Activated B cell treated with CpG ODN at 0.5 μM for 24 hours (primary cell): ENCODE measurements at regions not wholly inside any gene's neighbourhood (a gene's known extent, or its start where the extent isn't known, plus 50 kb on each side); places are given as distances from the start of the nearest gene placed in this dataset.

Experiments used
- ATAC-seq: fragments of 200-7000 bp; cut with Tn5 transposase; one replicate; pipeline ENCODE4 v1.10.0; 2021; ENCODE audit warnings: low read depth, mild to moderate bottlenecking, moderate library complexity
- CTCF ChIA-PET: fragments of 350-600 bp; sonication (Branson Sonifier 250); formaldehyde crosslinking; loops from one replicate; lab custom pipeline; 2021; ENCODE audit warnings: antibody characterized with exemption; lab: Charles Lee
- POLR2A ChIA-PET: fragments of 350-600 bp; sonication (Branson Sonifier 250); formaldehyde crosslinking; loops from one replicate; lab custom pipeline; 2021; ENCODE audit warnings: antibody characterized with exemption; lab: Charles Lee
- DNase-seq: peaks from one replicate; pipeline ENCODE4 v3.0.0; 2022
- H3K27ac Mint-ChIP-seq: one replicate; pipeline ENCODE4 v1.8.0; 2020; ENCODE audit warnings: mixed read lengths
- H3K27me3 Mint-ChIP-seq: one replicate; pipeline ENCODE4 v1.8.0; 2021; ENCODE audit warnings: mixed read lengths
- H3K36me3 Mint-ChIP-seq: one replicate; pipeline ENCODE4 v1.8.0; 2021; ENCODE audit warnings: low read depth, mixed read lengths
- H3K4me1 Mint-ChIP-seq: one replicate; pipeline ENCODE4 v1.8.0; 2021; ENCODE audit warnings: mixed read lengths
- H3K4me3 Mint-ChIP-seq: one replicate; pipeline ENCODE4 v1.8.0; 2020; ENCODE audit warnings: mild to moderate bottlenecking, mixed read lengths
- H3K9me3 Mint-ChIP-seq: one replicate; pipeline ENCODE4 v1.8.0; 2020; ENCODE audit warnings: mixed read lengths
- CTCF ChIP-seq: fragments of 200-600 bp; IDR thresholded peaks from one replicate; pipeline ENCODE4 v1.8.0; 2022; ENCODE audit warnings: antibody characterized with exemption, mild to moderate bottlenecking
- intact Hi-C: fragments of 100-400 bp; cut with micrococcal nuclease; formaldehyde crosslinking; loops from one replicate; pipeline ENCODE4 v1.15.1; 2024

- CTCF ChIA-PET: no interaction called here
Measured at GRCh38 chr7:24455813-24456525, 117.3 kb upstream of the PALS2 start.

GRCh38 chr7:24456526-24457218, 116.6 kb upstream of the PALS2 start:
- intact Hi-C loops: no loop called here
- Mint-ChIP-seq H3K36me3 (no peaks in the 10 kb centered on the region), H3K9me3 (no peaks in the 10 kb centered on the region), H3K4me3 (no peak overlapping the region), H3K27me3 (peaks cover 17% of the 10 kb centered on the region), H3K27ac (no peak overlapping the region), H3K4me1 (peaks cover 12% of the 10 kb centered on the region)
- ATAC-seq: no peak
- no peak for DNase-seq
- CTCF ChIA-PET: no interaction called here
- POLR2A ChIA-PET: no interaction called here
- TF ChIP-seq CTCF: no peak

More at GRCh38 chr7:24455813-24456525, 117.3 kb upstream of the PALS2 start:
- Mint-ChIP-seq H3K27me3 (peaks cover 17% of the 10 kb centered on the region), H3K4me1 (peaks cover 12% of the 10 kb centered on the region), H3K27ac (no peak overlapping the region), H3K36me3 (no peaks in the 10 kb centered on the region), H3K4me3 (no peak overlapping the region), H3K9me3 (no peaks in the 10 kb centered on the region)
- ATAC-seq: no peak
- intact Hi-C loops: no loop called here
- POLR2A ChIA-PET: no interaction called here
- DNase-seq: no peak
- TF ChIP-seq CTCF: no peak

GRCh38 chr7:24457219-24457558, 116.1 kb upstream of the PALS2 start:
- no peaks in the 10 kb centered on the region for H3K36me3 Mint-ChIP-seq
- CTCF ChIA-PET: no interaction called here
- intact Hi-C loops: no loop called here
- DNase-seq (no peak), ATAC-seq (no peak)
- H3K4me3 Mint-ChIP-seq: no peak overlapping the region
- peaks cover 16% of the 10 kb centered on the region for H3K27me3 Mint-ChIP-seq
- H3K9me3 Mint-ChIP-seq: no peaks in the 10 kb centered on the region
- no peak overlapping the region for H3K27ac Mint-ChIP-seq
- POLR2A ChIA-PET: no interaction called here
- no peak for TF ChIP-seq CTCF
- peaks cover 12% of the 10 kb centered on the region for H3K4me1 Mint-ChIP-seq

GRCh38 chr7:24462117-24462516, 111.1 kb upstream of the PALS2 start:
- no peaks in the 10 kb centered on the region for H3K36me3 Mint-ChIP-seq
- ATAC-seq: no peak
- no peak overlapping the region for H3K4me3 Mint-ChIP-seq
- no peaks in the 10 kb centered on the region for H3K9me3 Mint-ChIP-seq
- TF ChIP-seq CTCF: no peak
- H3K27me3 Mint-ChIP-seq: peaks cover 3% of the 10 kb centered on the region
- ChIA-PET CTCF (no interaction called here), POLR2A (no interaction called here)
- H3K4me1 Mint-ChIP-seq: no peaks in the 10 kb centered on the region
- no peak overlapping the region for H3K27ac Mint-ChIP-seq
- intact Hi-C loops: no loop called here
- DNase-seq: no peak

- intact Hi-C loops: no loop called here
- no peak overlapping the region for H3K4me3 Mint-ChIP-seq
- H3K36me3 Mint-ChIP-seq: no peaks in the 10 kb centered on the region
- ChIA-PET CTCF (no interaction called here), POLR2A (no interaction called here)
- DNase-seq: no peak
- H3K27me3 Mint-ChIP-seq: no peaks in the 10 kb centered on the region
- ATAC-seq: no peak
- no peaks in the 10 kb centered on the region for H3K9me3 Mint-ChIP-seq
- TF ChIP-seq CTCF: no peak
- no peaks in the 10 kb centered on the region for H3K4me1 Mint-ChIP-seq
- H3K27ac Mint-ChIP-seq: no peak overlapping the region
Measured at GRCh38 chr7:24462984-24463383, 110.3 kb upstream of the PALS2 start.
